A673 (cell line): ENCODE measurements at regions not wholly inside any gene's neighbourhood (a gene's known extent, or its start where the extent isn't known, plus 50 kb on each side); places are given as distances from the start of the nearest gene placed in this dataset.

Source experiments
- CTCF ChIP-seq: fragments of 300-800, 200-600 bp; sonication (generic); conservative IDR thresholded peaks from 2 replicates; pipeline ENCODE4 v1.5.1; 2017; ENCODE audit warnings: low read depth, mild to moderate bottlenecking, antibody characterized with exemption, low read length, moderate library complexity, mixed read lengths
- EZH2 ChIP-seq: fragments of 200-600 bp; sonication (generic); IDR thresholded peaks from 2 replicates; pipeline ENCODE4 v1.6.1; 2017; ENCODE audit warnings: borderline replicate concordance, low read depth, mild to moderate bottlenecking, mixed read lengths, antibody characterized with exemption, low read length; ENCODE audit not compliant: poor library complexity, severe bottlenecking

- TF ChIP-seq EZH2 (no peak), CTCF (no peak)
These were observed 73.5 kb upstream of the BCL11B start for GRCh38 chr14:99345472-99345871.
